ENCODE measurements at regions not wholly inside any gene's neighbourhood (a gene's known extent, or its start where the extent isn't known, plus 50 kb on each side); places are given as distances from the start of the nearest gene placed in this dataset.
"Not testable (repeated sequence)": the region's sequence is repeated elsewhere in the genome, so short reads cannot be mapped to it uniquely, and the experiment has no call there.

- no peak for DNase-seq
These were observed 482.2 kb upstream of the ADAMTS9 start for GRCh38 chr3:65169961-65170360.

- no peak for DNase-seq
These were observed 480.7 kb upstream of the ADAMTS9 start for GRCh38 chr3:65168547-65168946.

GRCh38 chr3:65166531-65166930, 478.7 kb upstream of the ADAMTS9 start:
- DNase-seq: no peak

GRCh38 chr3:65158023-65158422, 470.2 kb upstream of the ADAMTS9 start:
- DNase-seq: no peak

GRCh38 chr3:65153850-65154512, 466.2 kb upstream of the ADAMTS9 start:
- DNase-seq: no peak

GRCh38 chr3:65151666-65152065, 463.9 kb upstream of the ADAMTS9 start:
- DNase-seq: no peak

- no peak for DNase-seq
These were observed 462.1 kb upstream of the ADAMTS9 start for GRCh38 chr3:65149877-65150276.

GRCh38 chr3:65148687-65149086, 460.9 kb upstream of the ADAMTS9 start:
- DNase-seq: no peak

- no peak for DNase-seq
These were observed 458.4 kb upstream of the ADAMTS9 start for GRCh38 chr3:65146179-65146578.

- DNase-seq: no peak
These were observed 457.9 kb upstream of the ADAMTS9 start for GRCh38 chr3:65145680-65146079.

- no peak for DNase-seq
These were observed 457.1 kb upstream of the ADAMTS9 start for GRCh38 chr3:65144791-65145351.

GRCh38 chr3:65142456-65142855, 454.7 kb upstream of the ADAMTS9 start:
- no peak for DNase-seq

GRCh38 chr3:65138556-65138955, 450.8 kb upstream of the ADAMTS9 start:
- no peak for DNase-seq

GRCh38 chr3:65133752-65134151, 446.0 kb upstream of the ADAMTS9 start:
- DNase-seq: not testable (repeated sequence)

- DNase-seq: no peak
These were observed 443.0 kb upstream of the ADAMTS9 start for GRCh38 chr3:65130782-65131181.

GRCh38 chr3:65128346-65128745, 440.5 kb upstream of the ADAMTS9 start:
- DNase-seq: no peak

- no peak for DNase-seq
These were observed 439.0 kb upstream of the ADAMTS9 start for GRCh38 chr3:65126527-65127410.

- DNase-seq: not testable (repeated sequence)
These were observed 432.4 kb upstream of the ADAMTS9 start for GRCh38 chr3:65120156-65120555.

GRCh38 chr3:65118912-65119499, 431.2 kb upstream of the ADAMTS9 start:
- DNase-seq: no peak

GRCh38 chr3:65114041-65114440, 426.2 kb upstream of the ADAMTS9 start:
- no peak for DNase-seq

- DNase-seq: no peak
These were observed 425.0 kb upstream of the ADAMTS9 start for GRCh38 chr3:65112751-65113300.

GRCh38 chr3:65110661-65111060, 422.9 kb upstream of the ADAMTS9 start:
- no peak for DNase-seq

GRCh38 chr3:65109966-65110500, 422.2 kb upstream of the ADAMTS9 start:
- DNase-seq: no peak

Data from NCI-H748 treated with DMSO at 0.1 percent for 48 hours (cell line).